Testis (tissue), 2 donors: ENCODE measurements at regions not wholly inside any gene's neighbourhood (a gene's known extent, or its start where the extent isn't known, plus 50 kb on each side); places are given as distances from the start of the nearest gene placed in this dataset.

Source experiments
- DNase-seq: peaks from one replicate; pipeline ENCODE4 v3.0.0-alpha.2; 2019
- H3K27ac ChIP-seq, 2 donors: fragments of 200-600 bp; sonication (generic); one replicate each; pipeline ENCODE4 v1.5.1; 2019
- H3K27me3 ChIP-seq: fragments of 200-600 bp; sonication (generic); one replicate; pipeline ENCODE4 v1.5.1; 2019
- H3K36me3 ChIP-seq: fragments of 200-600 bp; sonication (generic); one replicate; pipeline ENCODE4 v1.5.1; 2017; ENCODE audit warnings: low read depth; ENCODE audit errors: missing control alignments
- H3K4me1 ChIP-seq: fragments of 200-600 bp; sonication (generic); one replicate; pipeline ENCODE4 v1.5.1; 2019
- H3K4me3 ChIP-seq, 2 donors: fragments of 200-600 bp; sonication (generic); one replicate each; pipeline ENCODE4 v1.5.1; 2017 to 2019
- H3K9me3 ChIP-seq: fragments of 200-600 bp; sonication (generic); one replicate; pipeline ENCODE4 v1.5.1; 2017
- POLR2A ChIP-seq: fragments of 450-650 bp; IDR thresholded peaks from one replicate; pipeline ENCODE4 v1.6.1; 2017; ENCODE audit warnings: antibody characterized with exemption, mild to moderate bottlenecking, moderate library complexity
- WGBS, 2 donors: methylation state at CpG; one replicate each; pipeline ENCODE4 v1.1.5; 2018; 5-methylcytosine and 5-hydroxymethylcytosine counted together
- intact Hi-C: fragments of 100-400 bp; cut with DNase I; formaldehyde crosslinking; loops from one replicate; pipeline ENCODE4 v1.15.1; 2023; ENCODE audit warnings: low total_unique reads
- TF ChIP-seq, protein P1 (sequence below), 3 experiments: fragments of 450-650 bp in 2 of 3; fragments of 200-600 bp in 1 of 3; sonication (generic) in 1 of 3; IDR thresholded peaks; one replicate each; pipeline ENCODE4 v1.5.1; 2016 to 2019; ENCODE audit warnings: antibody characterized with exemption in 3 of 3, mild to moderate bottlenecking in 2 of 3, moderate library complexity in 1 of 3

DNA sequence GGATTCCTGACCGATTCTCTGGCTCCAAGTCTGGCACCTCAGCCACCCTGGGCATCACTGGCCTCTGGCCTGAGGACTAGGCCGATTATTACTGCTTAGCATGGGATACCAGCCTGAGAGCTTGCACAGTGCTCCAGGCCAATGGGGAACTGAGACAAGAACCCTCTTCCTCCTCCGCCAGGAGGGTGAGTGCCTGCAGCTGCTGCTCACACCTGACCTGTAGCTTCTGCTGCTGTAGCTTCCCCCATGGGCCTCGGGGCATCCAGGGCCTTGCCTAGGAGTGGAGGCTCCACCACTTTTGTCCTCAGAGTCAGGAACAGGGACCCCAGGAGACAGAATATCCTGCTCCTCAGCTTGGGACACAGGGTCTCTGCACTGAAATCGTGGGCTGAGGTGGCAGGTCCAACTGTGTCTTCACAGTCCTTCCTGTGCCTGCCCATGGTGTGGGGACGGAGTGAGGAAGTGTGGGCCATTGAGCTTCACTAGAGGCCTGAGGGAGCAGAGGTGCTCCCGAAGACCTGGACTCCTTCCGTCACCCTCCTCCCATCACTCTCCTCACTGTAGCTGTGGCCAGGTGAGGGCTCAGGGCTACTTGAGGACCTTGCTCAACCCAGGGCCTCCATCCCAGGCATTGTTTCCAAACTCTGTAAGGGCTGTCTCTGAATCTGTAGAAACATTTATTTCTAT is 103.8 kb downstream of the ZNF280B start:
- whole genome bisulfite sequencing, 2 donors = 94 to 100% methylated on average over 1 to 8 of the region's 8 CpGs
- no peak for DNase-seq
- Histone ChIP-seq H3K4me1 (no peaks in the 10 kb centered on the region), H3K36me3 (no peaks in the 10 kb centered on the region), H3K9me3 (no peaks in the 10 kb centered on the region), H3K27ac (no peak overlapping the region), H3K4me3 (no peak overlapping the region), H3K27me3 (no peaks in the 10 kb centered on the region)
- intact Hi-C loops = no loop called here
- no peak for TF ChIP-seq POLR2A
- TF ChIP-seq, protein P1, sequence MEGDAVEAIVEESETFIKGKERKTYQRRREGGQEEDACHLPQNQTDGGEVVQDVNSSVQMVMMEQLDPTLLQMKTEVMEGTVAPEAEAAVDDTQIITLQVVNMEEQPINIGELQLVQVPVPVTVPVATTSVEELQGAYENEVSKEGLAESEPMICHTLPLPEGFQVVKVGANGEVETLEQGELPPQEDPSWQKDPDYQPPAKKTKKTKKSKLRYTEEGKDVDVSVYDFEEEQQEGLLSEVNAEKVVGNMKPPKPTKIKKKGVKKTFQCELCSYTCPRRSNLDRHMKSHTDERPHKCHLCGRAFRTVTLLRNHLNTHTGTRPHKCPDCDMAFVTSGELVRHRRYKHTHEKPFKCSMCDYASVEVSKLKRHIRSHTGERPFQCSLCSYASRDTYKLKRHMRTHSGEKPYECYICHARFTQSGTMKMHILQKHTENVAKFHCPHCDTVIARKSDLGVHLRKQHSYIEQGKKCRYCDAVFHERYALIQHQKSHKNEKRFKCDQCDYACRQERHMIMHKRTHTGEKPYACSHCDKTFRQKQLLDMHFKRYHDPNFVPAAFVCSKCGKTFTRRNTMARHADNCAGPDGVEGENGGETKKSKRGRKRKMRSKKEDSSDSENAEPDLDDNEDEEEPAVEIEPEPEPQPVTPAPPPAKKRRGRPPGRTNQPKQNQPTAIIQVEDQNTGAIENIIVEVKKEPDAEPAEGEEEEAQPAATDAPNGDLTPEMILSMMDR (IDR thresholded peaks at IDR 0.05) = no peak

- Histone ChIP-seq H3K36me3 (no peaks in the 10 kb centered on the region), H3K4me3 (no peak overlapping the region), H3K9me3 (no peaks in the 10 kb centered on the region), H3K27me3 (no peaks in the 10 kb centered on the region), H3K27ac (no peak overlapping the region), H3K4me1 (no peaks in the 10 kb centered on the region)
- DNase-seq = no peak
- 83 to 87% methylated on average over 5 of the region's 5 CpGs for WGBS, 2 donors
- intact Hi-C loops = no loop called here
- TF ChIP-seq POLR2A = no peak
- TF ChIP-seq, protein P1 (IDR thresholded peaks at IDR 0.05) = no peak
Observed at GRCh38 chr22:22406445-22407027, 102.0 kb downstream of the ZNF280B start.

- Histone ChIP-seq H3K27ac (no peak overlapping the region), H3K9me3 (no peaks in the 10 kb centered on the region), H3K4me1 (no peaks in the 10 kb centered on the region), H3K36me3 (no peaks in the 10 kb centered on the region), H3K4me3 (no peak overlapping the region), H3K27me3 (no peaks in the 10 kb centered on the region)
- WGBS, 2 donors = 89 to 91% methylated on average over 5 of the region's 5 CpGs
- intact Hi-C loops = no loop called here
- TF ChIP-seq, protein P1 (IDR thresholded peaks at IDR 0.05) = no peak
- no peak for TF ChIP-seq POLR2A
- DNase-seq = no peak
Observed at GRCh38 chr22:22407061-22407460, 101.5 kb downstream of the ZNF280B start.

DNA sequence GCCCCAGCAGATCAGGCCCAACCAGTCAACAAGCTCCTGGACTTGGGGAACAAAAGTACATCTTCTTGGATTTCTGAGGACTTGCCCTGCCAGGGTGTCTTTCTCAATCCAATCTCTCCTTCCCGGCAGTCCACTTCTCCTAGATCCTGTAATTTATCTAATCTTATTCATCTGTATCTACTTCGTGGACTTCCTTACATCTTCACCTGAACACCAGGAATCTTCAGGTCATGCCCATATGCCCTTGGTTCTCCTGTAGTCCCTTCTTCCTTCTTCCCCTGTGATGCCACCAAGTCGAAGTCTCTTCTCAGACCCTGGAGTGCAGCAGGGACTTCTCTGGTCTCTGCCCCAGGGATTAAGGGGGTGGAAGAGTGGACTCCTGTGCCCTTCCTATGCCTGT is 100.3 kb downstream of the ZNF280B start:
- TF ChIP-seq, protein P1 (IDR thresholded peaks at IDR 0.05) = no peak
- TF ChIP-seq POLR2A = no peak
- DNase-seq = no peak
- no peak overlapping the region for H3K27ac ChIP-seq
- H3K27me3 ChIP-seq = no peaks in the 10 kb centered on the region
- no peaks in the 10 kb centered on the region for H3K9me3 ChIP-seq
- 76 to 84% methylated on average over 3 of the region's 3 CpGs for WGBS, 2 donors
- intact Hi-C loops = no loop called here
- no peaks in the 10 kb centered on the region for H3K4me1 ChIP-seq
- H3K4me3 ChIP-seq = no peak overlapping the region
- no peaks in the 10 kb centered on the region for H3K36me3 ChIP-seq
